Transverse colon (tissue), 3 donors: ENCODE measurements at regions not wholly inside any gene's neighbourhood (a gene's known extent, or its start where the extent isn't known, plus 50 kb on each side); places are given as distances from the start of the nearest gene placed in this dataset.

Experiments
- EP300 ChIP-seq: sonication (generic); formaldehyde crosslinking; IDR thresholded peaks from one replicate; pipeline ENCODE4 v1.6.1; 2017; ENCODE audit warnings: antibody characterized with exemption, low read depth
- TF ChIP-seq, protein P1 (sequence below), 5 experiments: fragments of 200-600 bp in 3 of 5; fragments of 450-650 bp in 2 of 5; sonication (generic) in 3 of 5; IDR thresholded peaks; 1 replicate in 2 of 5; 2 replicates in 3 of 5; pipeline ENCODE4 v1.5.1; 2016 to 2017; ENCODE audit warnings: antibody characterized with exemption in 5 of 5, inconsistent platforms in 3 of 5, mild to moderate bottlenecking in 2 of 5, moderate library complexity in 1 of 5

DNA sequence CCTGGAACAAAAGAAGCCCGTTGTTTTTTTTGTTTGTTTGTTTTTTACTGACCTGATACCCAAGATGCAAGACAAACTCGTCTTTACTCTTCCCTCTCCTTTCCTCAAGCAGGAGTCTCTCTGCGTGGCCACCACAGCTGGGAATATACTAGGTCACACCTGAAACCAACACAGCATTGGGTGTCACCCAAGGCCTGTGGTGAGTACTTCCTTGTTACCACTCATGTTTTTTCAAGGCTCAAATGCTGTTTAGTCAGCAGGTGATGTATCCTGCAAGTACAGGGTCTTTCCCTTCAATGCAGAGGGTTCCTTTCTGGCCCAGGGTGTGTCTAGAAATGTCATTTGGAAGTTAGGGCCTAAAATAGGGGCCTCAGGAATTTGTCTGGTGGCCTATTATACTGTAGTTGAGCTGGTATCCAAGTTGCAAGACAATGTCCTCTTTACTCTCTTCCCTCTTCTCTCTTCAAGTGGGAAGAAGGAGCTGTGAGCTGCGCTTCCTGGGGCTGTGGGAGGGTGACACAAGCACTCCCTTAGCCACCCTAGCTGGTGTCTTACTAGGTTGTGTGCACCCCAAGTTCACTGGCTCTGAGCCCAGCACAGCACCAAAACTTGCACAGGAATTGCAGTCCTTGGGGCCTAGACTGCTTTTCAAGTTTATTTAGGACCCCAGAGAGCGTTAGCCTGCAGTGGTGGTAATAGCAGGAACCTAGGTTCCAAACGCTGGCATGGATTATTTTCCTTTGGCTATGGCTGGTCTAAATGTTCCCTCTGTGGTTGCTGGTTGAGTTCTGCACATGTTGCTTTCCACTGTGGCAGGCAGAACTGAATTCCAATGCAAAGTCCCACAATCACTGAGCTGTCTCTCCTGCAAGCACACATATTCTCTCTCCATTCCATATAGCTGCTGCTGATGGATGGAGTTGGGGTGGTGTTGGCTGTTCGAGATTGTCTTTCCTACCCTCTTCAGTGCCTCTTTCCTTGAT, 91.4 kb upstream of the LYPLAL1 start:
- TF ChIP-seq, protein P1, sequence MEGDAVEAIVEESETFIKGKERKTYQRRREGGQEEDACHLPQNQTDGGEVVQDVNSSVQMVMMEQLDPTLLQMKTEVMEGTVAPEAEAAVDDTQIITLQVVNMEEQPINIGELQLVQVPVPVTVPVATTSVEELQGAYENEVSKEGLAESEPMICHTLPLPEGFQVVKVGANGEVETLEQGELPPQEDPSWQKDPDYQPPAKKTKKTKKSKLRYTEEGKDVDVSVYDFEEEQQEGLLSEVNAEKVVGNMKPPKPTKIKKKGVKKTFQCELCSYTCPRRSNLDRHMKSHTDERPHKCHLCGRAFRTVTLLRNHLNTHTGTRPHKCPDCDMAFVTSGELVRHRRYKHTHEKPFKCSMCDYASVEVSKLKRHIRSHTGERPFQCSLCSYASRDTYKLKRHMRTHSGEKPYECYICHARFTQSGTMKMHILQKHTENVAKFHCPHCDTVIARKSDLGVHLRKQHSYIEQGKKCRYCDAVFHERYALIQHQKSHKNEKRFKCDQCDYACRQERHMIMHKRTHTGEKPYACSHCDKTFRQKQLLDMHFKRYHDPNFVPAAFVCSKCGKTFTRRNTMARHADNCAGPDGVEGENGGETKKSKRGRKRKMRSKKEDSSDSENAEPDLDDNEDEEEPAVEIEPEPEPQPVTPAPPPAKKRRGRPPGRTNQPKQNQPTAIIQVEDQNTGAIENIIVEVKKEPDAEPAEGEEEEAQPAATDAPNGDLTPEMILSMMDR (IDR thresholded peaks at IDR 0.05), result no peak
- no peak for TF ChIP-seq EP300
